D721Med (cell line): ENCODE measurements at regions not wholly inside any gene's neighbourhood (a gene's known extent, or its start where the extent isn't known, plus 50 kb on each side); places are given as distances from the start of the nearest gene placed in this dataset.

ENCODE experiments used
- DNase-seq: peaks from one replicate; pipeline ENCODE4 v3.0.0; 2011; ENCODE audit warnings: low spot score; ENCODE audit not compliant: insufficient read length
- FAIRE-seq: peaks from 2 replicates; lab custom pipeline; 2011; peaks lifted over from hg19 to GRCh38; lab: Jason Lieb, UNC
- CTCF ChIP-seq: IDR thresholded peaks from 2 replicates; pipeline ENCODE4 v1.5.1; 2012; ENCODE audit warnings: mild to moderate bottlenecking, control low read depth; ENCODE audit not compliant: insufficient read depth; ENCODE audit errors: missing control alignments

GRCh38 chr10:29807163-29807806 lies 172.5 kb upstream of the SVIL start:
- DNase-seq (no peak), FAIRE-seq (no peak)
- TF ChIP-seq CTCF: no peak

DNA sequence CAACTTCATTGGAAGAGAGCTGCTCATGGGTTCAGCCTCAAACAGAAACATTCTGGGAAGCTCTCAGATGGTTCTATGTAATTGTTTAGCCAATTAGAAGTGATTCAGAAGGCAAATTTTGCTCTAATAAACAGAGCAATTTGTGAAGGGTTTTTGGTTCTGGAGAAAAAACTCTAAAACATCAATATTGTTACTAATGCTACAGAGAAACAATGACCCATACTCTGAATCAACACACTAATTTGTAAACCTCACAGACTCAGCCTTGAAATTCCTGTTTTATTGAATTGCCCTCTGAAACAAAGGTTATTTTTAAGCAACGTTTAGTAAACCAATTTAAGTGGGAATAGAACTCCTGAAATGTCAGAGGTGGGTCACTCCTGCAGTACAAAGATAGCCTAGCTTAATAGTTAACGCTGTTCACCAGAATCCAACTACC lies 171.6 kb upstream of the SVIL start:
- TF ChIP-seq CTCF: no peak
- DNase-seq (no peak), FAIRE-seq (no peak)

- FAIRE-seq (no peak), DNase-seq (no peak)
- no peak for TF ChIP-seq CTCF
These were observed 170.5 kb upstream of the SVIL start for GRCh38 chr10:29805134-29805723.

- FAIRE-seq (no peak), DNase-seq (no peak)
- TF ChIP-seq CTCF: no peak
These were observed 169.5 kb upstream of the SVIL start for GRCh38 chr10:29804025-29804852.

DNA sequence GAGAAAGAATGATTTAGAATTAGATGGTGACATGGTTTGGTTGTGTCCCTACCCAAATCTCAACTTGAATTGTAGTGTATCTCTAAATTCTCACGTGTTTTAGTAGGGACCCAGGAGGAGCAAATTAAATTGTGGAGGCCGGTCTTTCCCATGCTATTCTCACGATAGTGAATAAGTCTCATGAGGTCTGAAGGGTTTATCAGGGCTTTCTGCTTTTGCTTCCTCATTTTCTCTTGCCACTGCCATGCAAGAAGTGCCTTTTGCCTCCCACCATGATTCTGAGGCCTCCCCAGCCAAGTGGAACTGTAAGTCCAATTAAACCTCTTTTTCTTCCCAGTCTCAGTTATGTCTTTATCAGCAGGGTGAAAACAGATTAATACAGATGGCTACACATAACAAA lies 167.4 kb upstream of the SVIL start:
- DNase-seq (no peak), FAIRE-seq (no peak)
- no peak for TF ChIP-seq CTCF

DNA sequence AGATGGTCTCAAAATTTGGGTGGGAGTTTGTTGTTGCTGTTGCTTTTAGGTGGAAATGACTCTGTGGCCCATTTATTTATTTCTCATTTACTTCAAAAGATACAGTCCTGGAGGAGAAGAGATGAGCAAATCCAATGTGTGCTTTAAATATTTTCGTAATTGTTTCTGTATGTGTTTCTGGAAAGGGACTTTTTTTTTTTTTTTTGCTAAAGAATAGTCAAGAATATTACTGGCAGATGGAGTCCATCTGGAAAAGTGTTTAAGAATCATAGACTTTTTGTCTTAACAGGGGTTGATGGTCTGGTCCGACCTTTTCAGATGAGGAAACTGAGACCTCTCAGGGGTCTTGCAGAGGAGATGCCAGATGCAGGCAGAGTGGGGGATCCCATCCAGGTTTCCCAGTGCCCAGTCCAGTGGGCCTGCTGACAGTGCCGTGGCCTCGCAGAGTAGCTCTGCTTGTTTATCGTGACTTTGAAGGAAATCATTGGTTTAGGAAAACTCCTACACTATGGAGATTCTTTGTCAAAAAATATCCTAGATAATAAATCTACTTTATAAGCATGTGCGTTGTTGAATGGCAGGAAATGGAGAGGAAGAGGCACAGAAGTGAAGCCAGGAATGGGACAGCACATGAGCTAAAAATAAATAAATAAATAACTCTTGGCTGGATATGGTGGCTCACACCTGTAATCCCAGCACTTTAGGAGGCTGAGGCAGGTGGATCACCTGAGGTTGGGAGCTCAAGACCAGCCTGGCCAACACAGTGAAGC lies 164.3 kb upstream of the SVIL start:
- no peak for FAIRE-seq
- DNase-seq: no peak
- no peak for TF ChIP-seq CTCF
